Smooth muscle cell (in vitro differentiated cells): ENCODE measurements at regions not wholly inside any gene's neighbourhood (a gene's known extent, or its start where the extent isn't known, plus 50 kb on each side); places are given as distances from the start of the nearest gene placed in this dataset.

Experiments
- DNase-seq: peaks from one replicate; lab custom pipeline; 2025; ENCODE audit not compliant: unreplicated experiment; lab: John Stamatoyannopoulos, UW
- H2AFZ ChIP-seq: fragments of 200-600 bp; sonication (generic); 2 replicates; pipeline ENCODE4 v1.6.0; 2016; ENCODE audit warnings: antibody characterized with exemption, low read depth, mild to moderate bottlenecking
- H3F3A ChIP-seq: fragments of 200-600 bp; sonication (generic); 2 replicates; pipeline ENCODE4 v1.6.0; 2017; ENCODE audit warnings: antibody characterized with exemption, low read depth
- H3K27ac ChIP-seq: fragments of 200-600 bp; sonication (generic); 2 replicates; pipeline ENCODE4 v1.5.1; 2016; ENCODE audit warnings: low read depth, mild to moderate bottlenecking
- H3K27me3 ChIP-seq: fragments of 200-600 bp; sonication (generic); 2 replicates; pipeline ENCODE4 v1.6.1; 2016; ENCODE audit warnings: low read depth, mild to moderate bottlenecking
- H3K36me3 ChIP-seq: fragments of 200-600 bp; sonication (generic); 2 replicates; pipeline ENCODE4 v1.5.1; 2016; ENCODE audit warnings: low read depth
- H3K4me1 ChIP-seq: fragments of 200-600 bp; sonication (generic); 2 replicates; pipeline ENCODE4 v1.5.1; 2016; ENCODE audit warnings: low read depth
- H3K4me2 ChIP-seq: fragments of 200-600 bp; sonication (generic); 2 replicates; pipeline ENCODE4 v1.6.0; 2016; ENCODE audit warnings: mild to moderate bottlenecking
- H3K4me3 ChIP-seq: fragments of 200-600 bp; sonication (generic); 2 replicates; pipeline ENCODE4 v1.5.1; 2016; ENCODE audit warnings: mild to moderate bottlenecking
- H3K79me2 ChIP-seq: fragments of 200-600 bp; sonication (generic); 2 replicates; pipeline ENCODE4 v1.6.0; 2016; ENCODE audit warnings: low read depth, mild to moderate bottlenecking
- H3K9ac ChIP-seq: fragments of 200-600 bp; sonication (generic); 2 replicates; pipeline ENCODE4 v1.6.0; 2016; ENCODE audit warnings: low read depth
- H3K9me3 ChIP-seq: fragments of 200-600 bp; sonication (generic); replicated peaks from 2 replicates; pipeline ENCODE4 v1.5.1; 2016; ENCODE audit warnings: low read depth
- H4K20me1 ChIP-seq: fragments of 200-600 bp; sonication (generic); 2 replicates; pipeline ENCODE4 v1.6.0; 2016; ENCODE audit warnings: low read depth
- CTCF ChIP-seq: fragments of 200-600 bp; sonication (generic); IDR thresholded peaks from 2 replicates; pipeline ENCODE4 v1.5.1; 2017; ENCODE audit warnings: borderline replicate concordance, mild to moderate bottlenecking, antibody characterized with exemption; ENCODE audit not compliant: insufficient read depth, poor library complexity, severe bottlenecking
- WGBS: methylation state at CpG from one replicate; pipeline ENCODE4 v1.1.7; 2016; ENCODE audit warnings: low lambda C conversion rate; 5-methylcytosine and 5-hydroxymethylcytosine counted together

DNA sequence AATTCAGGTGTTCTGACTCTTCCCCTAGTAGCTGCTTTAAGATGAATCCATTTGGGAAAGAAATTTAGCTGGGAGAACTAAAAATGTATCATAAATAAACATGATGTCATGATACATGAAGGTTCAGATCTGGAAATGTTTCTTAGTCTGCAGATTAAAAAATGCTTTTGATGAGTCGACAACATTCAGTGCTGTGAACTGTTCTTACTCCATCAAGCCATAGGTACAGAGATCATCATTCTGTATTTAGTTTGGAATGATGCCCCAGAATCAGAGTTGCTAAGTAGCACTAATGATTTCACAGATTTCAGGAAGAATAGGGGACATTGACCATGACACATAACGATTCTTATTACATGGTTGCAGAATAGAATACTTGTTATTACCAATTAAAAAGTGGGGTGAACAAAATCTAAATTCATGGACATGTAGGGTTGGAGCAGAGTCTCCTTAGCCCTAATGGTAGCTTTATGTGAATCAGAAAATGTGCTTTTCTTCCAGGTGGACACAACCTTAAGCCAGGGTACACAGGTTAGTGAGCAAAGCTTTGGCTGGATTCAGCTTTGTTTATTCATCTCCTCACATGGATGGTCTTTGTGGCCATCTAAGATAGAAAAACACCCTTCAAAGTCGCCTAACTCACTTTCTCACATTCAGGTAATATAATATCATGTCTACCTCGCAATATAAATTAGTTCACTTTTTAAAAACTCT is 205.4 kb upstream of the SEL1L start:
- no peaks in the 10 kb centered on the region for H3K79me2 ChIP-seq
- H3K4me3 ChIP-seq, result no peak overlapping the region
- H4K20me1 ChIP-seq, result no peaks in the 10 kb centered on the region
- no peaks in the 10 kb centered on the region for H3F3A ChIP-seq
- H2AFZ ChIP-seq, result no peak overlapping the region
- H3K4me2 ChIP-seq, result no peak overlapping the region
- no peaks in the 10 kb centered on the region for H3K27me3 ChIP-seq
- TF ChIP-seq CTCF, result no peak
- H3K27ac ChIP-seq, result no peak overlapping the region
- no peaks in the 10 kb centered on the region for H3K36me3 ChIP-seq
- DNase-seq, result no peak
- WGBS, result 89% methylated on average over 4 of the region's 4 CpGs
- H3K9ac ChIP-seq, result no peak overlapping the region
- no peaks in the 10 kb centered on the region for H3K9me3 ChIP-seq
- H3K4me1 ChIP-seq, result no peaks in the 10 kb centered on the region

DNA sequence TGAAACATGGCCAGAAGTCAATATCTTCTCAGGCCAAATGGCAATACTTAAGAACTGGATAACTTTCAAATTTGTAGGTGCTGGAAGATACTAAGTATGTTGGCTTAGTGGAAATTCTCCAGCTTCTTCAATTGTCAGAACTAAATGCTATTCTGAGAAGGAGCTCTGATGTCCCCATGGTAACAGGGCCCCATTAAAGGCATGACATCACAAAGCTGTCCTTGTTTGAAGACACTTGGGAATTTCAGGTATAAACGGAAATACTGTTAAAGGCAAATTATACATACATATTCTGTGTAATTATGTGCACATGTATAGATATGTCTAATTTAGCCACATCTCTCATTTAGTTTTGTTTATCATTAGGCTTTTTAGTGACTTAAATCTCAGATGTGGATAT is 210.0 kb upstream of the SEL1L start:
- Histone ChIP-seq H2AFZ (no peak overlapping the region), H3K9ac (no peak overlapping the region), H3K27me3 (no peaks in the 10 kb centered on the region), H4K20me1 (no peaks in the 10 kb centered on the region), H3K27ac (no peak overlapping the region), H3K4me2 (no peak overlapping the region), H3K36me3 (no peaks in the 10 kb centered on the region), H3F3A (no peaks in the 10 kb centered on the region), H3K9me3 (no peaks in the 10 kb centered on the region), H3K4me3 (no peak overlapping the region), H3K79me2 (no peaks in the 10 kb centered on the region), H3K4me1 (no peaks in the 10 kb centered on the region)
- no peak for TF ChIP-seq CTCF
- no peak for DNase-seq
- 87% methylated on average over 1 of the region's 1 CpG for WGBS

GRCh38 chr14:81751198-81751597 is 217.5 kb upstream of the SEL1L start:
- DNase-seq, result no peak
- Histone ChIP-seq H3K27me3 (no peaks in the 10 kb centered on the region), H3K9me3 (no peaks in the 10 kb centered on the region), H3K4me3 (no peak overlapping the region), H2AFZ (no peak overlapping the region), H4K20me1 (no peaks in the 10 kb centered on the region), H3K36me3 (no peaks in the 10 kb centered on the region), H3K4me1 (no peaks in the 10 kb centered on the region), H3K79me2 (no peaks in the 10 kb centered on the region), H3K4me2 (no peak overlapping the region), H3F3A (no peaks in the 10 kb centered on the region), H3K27ac (no peak overlapping the region), H3K9ac (no peak overlapping the region)
- TF ChIP-seq CTCF, result no peak
- WGBS, result 98% methylated on average over 2 of the region's 2 CpGs

DNA sequence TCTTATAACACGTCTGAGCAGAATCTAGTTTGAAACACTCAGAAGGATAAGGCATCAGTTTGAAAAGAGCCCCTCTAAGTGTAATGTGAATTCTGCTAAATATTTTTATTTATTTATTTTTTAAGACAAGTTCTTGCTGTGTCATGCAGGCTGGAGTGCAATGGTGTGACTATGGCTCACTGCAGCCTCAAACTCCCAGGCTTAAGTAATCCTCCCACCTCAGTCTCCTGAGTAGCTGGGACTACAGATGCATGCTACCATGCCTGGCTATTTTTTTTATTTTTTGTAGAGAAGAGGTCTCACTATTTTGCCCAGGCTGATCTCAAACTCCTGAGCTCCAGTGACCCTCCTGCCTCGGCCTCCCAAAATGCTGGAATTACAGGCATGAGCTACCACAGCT is 225.9 kb upstream of the SEL1L start:
- TF ChIP-seq CTCF, result no peak
- Histone ChIP-seq H2AFZ (no peak overlapping the region), H3F3A (no peaks in the 10 kb centered on the region), H3K4me3 (no peak overlapping the region), H3K27me3 (no peaks in the 10 kb centered on the region), H3K9ac (no peak overlapping the region), H3K9me3 (no peaks in the 10 kb centered on the region), H3K36me3 (no peaks in the 10 kb centered on the region), H3K4me2 (no peak overlapping the region), H3K4me1 (no peaks in the 10 kb centered on the region), H3K27ac (no peak overlapping the region), H4K20me1 (no peaks in the 10 kb centered on the region), H3K79me2 (no peaks in the 10 kb centered on the region)
- no peak for DNase-seq
- WGBS, result 90% methylated on average over 2 of the region's 2 CpGs
